C4-2B (cell line): ENCODE measurements at regions not wholly inside any gene's neighbourhood (a gene's known extent, or its start where the extent isn't known, plus 50 kb on each side); places are given as distances from the start of the nearest gene placed in this dataset.

Experiments used
- CTCF ChIP-seq: fragments of 450-650 bp; conservative IDR thresholded peaks from 2 replicates; pipeline ENCODE4 v1.5.1; 2017; ENCODE audit warnings: mild to moderate bottlenecking
- ZFX ChIP-seq: fragments of 450-650 bp; IDR thresholded peaks from 2 replicates; pipeline ENCODE4 v1.6.1; 2017

DNA sequence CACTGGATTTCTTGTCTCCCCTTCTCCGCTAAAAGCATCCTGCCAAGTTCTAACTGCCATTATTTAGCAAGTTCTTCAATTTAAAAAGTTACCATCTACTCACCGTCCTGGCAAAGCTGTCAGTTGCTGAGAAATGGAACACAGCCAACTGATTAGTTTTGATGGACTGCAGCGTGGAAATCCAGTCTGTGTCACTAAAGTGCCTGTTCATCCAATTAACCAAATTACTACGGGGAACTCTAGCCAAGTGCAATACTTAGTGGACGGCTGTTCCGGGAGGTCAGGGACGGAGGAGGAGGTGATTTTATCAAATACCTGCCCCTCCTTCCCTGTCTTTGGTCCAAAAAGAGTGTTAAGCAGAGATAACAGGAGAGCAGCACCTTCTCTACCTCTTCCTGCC is 260.7 kb downstream of the MAF start:
- TF ChIP-seq CTCF (no peak), ZFX (no peak)
